K562 (cell line): ENCODE measurements at regions not wholly inside any gene's neighbourhood (a gene's known extent, or its start where the extent isn't known, plus 50 kb on each side); places are given as distances from the start of the nearest gene placed in this dataset.

Source experiments
- CBFA2T3 ChIP-seq: fragments of 450-650 bp; IDR thresholded peaks from 2 replicates; pipeline ENCODE4 v1.6.1; 2017
- GABPB2 ChIP-seq: fragments of 250-450 bp; sonication (Bioruptor Pico); conservative IDR thresholded peaks from 2 replicates; pipeline ENCODE4 v1.5.1; 2021; ENCODE audit warnings: mild to moderate bottlenecking
- KLF16 ChIP-seq: IDR thresholded peaks from 2 replicates; pipeline ENCODE4 v1.6.1; 2016; ENCODE audit warnings: antibody characterized with exemption
- MYC ChIP-seq, 2 experiments: fragments of 250-450 bp in 1 of 2; sonication (Bioruptor Pico) in 1 of 2; IDR thresholded peaks; 2 replicates each; pipeline versions ENCODE4 v1.5.1 to v1.6.1; 2012 to 2021; ENCODE audit warnings: low read depth in 2 of 2, borderline replicate concordance in 1 of 2, improper control_type of control experiment in 1 of 2, low read length in 1 of 2, mild to moderate bottlenecking in 1 of 2, moderate library complexity in 1 of 2
- MYNN ChIP-seq, 2 experiments: sonication (generic); formaldehyde crosslinking in 1 of 2; IDR thresholded peaks; 2 replicates each; pipeline versions ENCODE4 v1.5.0 to v1.6.1; 2016 to 2020; ENCODE audit warnings: antibody characterized with exemption in 1 of 2, missing genetic modification reagents in 1 of 2
- NBN ChIP-seq: fragments of 450-650 bp; IDR thresholded peaks from 2 replicates; pipeline ENCODE4 v1.6.1; 2016; ENCODE audit warnings: low read depth, mild to moderate bottlenecking
- NRF1 ChIP-seq, 2 experiments: fragments of 450-650 bp; IDR thresholded peaks in 1 of 2; conservative IDR thresholded peaks in 1 of 2; 2 replicates each; pipeline ENCODE4 v1.6.1; 2014; ENCODE audit warnings: mild to moderate bottlenecking in 2 of 2
- RCOR1 ChIP-seq, 2 experiments: IDR thresholded peaks; 2 replicates each; pipeline ENCODE4 v1.6.1; 2012; ENCODE audit warnings: low read depth in 2 of 2, low read length in 2 of 2, borderline replicate concordance in 1 of 2, improper control_type of control experiment in 1 of 2
- SMARCB1 ChIP-seq: IDR thresholded peaks from 2 replicates; pipeline ENCODE4 v1.6.1; 2011; ENCODE audit warnings: improper control_type of control experiment, low read depth; ENCODE audit not compliant: insufficient read length
- SMC3 ChIP-seq: conservative IDR thresholded peaks from 2 replicates; pipeline ENCODE4 v1.6.1; 2011; ENCODE audit warnings: low read depth, low read length, improper control_type of control experiment; ENCODE audit not compliant: insufficient read depth
- ZBTB7A ChIP-seq: IDR thresholded peaks from 2 replicates; pipeline ENCODE4 v1.6.1; 2011; ENCODE audit warnings: low read depth, mild to moderate bottlenecking, low read length, moderate library complexity, borderline replicate concordance; ENCODE audit not compliant: control insufficient read depth
- ZNF23 ChIP-seq: fragments of 250-450 bp; sonication (Bioruptor Pico); IDR thresholded peaks from 2 replicates; pipeline ENCODE4 v1.4.0; 2020; ENCODE audit warnings: mild to moderate bottlenecking
- ZNF561 ChIP-seq: fragments of 450-650 bp; formaldehyde crosslinking; conservative IDR thresholded peaks from 2 replicates; pipeline ENCODE4 v1.4.0; 2020; ENCODE audit warnings: mild to moderate bottlenecking, moderate library complexity
- ZNF77 ChIP-seq: fragments of 250-450 bp; sonication (Bioruptor Pico); IDR thresholded peaks from 2 replicates; pipeline ENCODE4 v1.5.0; 2020
- TF ChIP-seq, protein P1 (sequence below): sonication (generic); formaldehyde crosslinking; IDR thresholded peaks from 2 replicates; pipeline ENCODE4 v1.8.0; 2022; ENCODE audit warnings: mild to moderate bottlenecking, missing genetic modification reagents
- TF ChIP-seq, protein P2 (sequence below): IDR thresholded peaks from 2 replicates; pipeline ENCODE4 v1.6.1; 2011; ENCODE audit warnings: borderline replicate concordance, low read depth, mild to moderate bottlenecking, moderate library complexity, low read length; ENCODE audit not compliant: insufficient read depth, poor library complexity, severe bottlenecking
- TF ChIP-seq, protein P3 (sequence below): IDR thresholded peaks from 2 replicates; pipeline ENCODE4 v1.6.1; 2011; ENCODE audit not compliant: insufficient read length; ENCODE audit errors: extremely low read depth
- TF ChIP-seq, protein P4 (sequence below): fragments of 450-650 bp; IDR thresholded peaks from 2 replicates; pipeline ENCODE4 v1.7.0; 2016; ENCODE audit warnings: borderline replicate concordance
- TF ChIP-seq, protein P5 (sequence below): sonication (generic); formaldehyde crosslinking; IDR thresholded peaks from 2 replicates; pipeline ENCODE4 v1.9.0; 2022; ENCODE audit warnings: mild to moderate bottlenecking, missing genetic modification reagents

DNA sequence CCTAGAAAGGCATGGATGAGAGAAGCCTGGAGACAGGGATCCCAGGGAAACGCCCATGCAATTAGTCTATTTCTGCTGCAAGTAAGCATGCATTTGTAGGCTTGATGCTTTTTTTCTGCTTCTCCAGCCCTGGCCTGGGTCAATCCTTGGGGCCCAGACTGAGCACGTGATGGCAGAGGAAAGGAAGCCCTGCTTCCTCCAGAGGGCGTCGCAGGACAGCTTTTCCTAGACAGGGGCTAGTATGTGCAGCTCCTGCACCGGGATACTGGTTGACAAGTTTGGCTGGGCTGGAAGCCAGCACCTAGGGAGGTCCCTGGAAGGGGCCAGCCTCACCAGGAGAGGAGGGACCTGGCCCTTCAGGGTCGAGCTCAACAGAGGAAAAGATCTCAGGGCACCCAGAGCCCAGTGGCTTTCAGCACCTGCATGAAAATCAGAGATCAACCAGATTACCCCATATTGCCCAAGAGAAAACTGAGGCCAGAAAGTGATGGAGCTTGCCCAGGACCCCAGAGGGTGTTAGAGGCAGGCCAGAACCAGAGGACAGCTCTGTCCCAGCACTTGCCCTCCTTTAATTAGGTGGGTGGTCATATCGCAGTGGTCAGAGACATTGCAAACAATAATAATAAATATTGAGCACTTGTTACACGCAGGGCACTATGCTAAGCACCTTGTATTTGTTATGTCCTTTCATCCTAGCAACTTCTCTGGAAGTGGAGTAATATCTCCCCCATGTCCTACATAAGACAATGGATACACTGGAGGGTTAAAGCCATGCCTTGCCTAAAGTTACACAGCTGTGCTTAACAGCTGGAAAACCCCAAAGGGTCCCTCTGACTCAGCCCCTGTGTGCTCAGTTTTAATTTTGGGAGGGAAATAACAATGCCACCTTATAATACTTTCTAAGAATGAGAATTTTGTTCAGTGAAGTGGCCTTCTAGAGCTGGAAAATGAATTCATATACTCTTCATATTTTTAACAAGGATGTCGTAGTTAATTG lies 67.1 kb downstream of the KLF4 start (continued):
- peak; percentile 65 for TF ChIP-seq MYC (IDR thresholded peaks at IDR 0.05; ENCODE audit: low read depth, low read length)
- no peak for TF ChIP-seq MYC (CRISPR knock-in tag; IDR thresholded peaks at IDR 0.05; ENCODE audit: borderline replicate concordance, low read depth)
- TF ChIP-seq MYNN (IDR thresholded peaks at IDR 0.05), result no peak
- no peak for TF ChIP-seq MYNN (CRISPR knock-in tag; IDR thresholded peaks at IDR 0.05)
- TF ChIP-seq ZNF561, result no peak
- TF ChIP-seq RCOR1 (IDR thresholded peaks at IDR 0.05; ENCODE audit: borderline replicate concordance in 1 of 2, low read depth in 2 of 2, low read length in 2 of 2), result 0 out of 4 replicates have a peak, but pooled peaks of 1 of the 2 experiments have one; percentile 25
- TF ChIP-seq, protein P1, sequence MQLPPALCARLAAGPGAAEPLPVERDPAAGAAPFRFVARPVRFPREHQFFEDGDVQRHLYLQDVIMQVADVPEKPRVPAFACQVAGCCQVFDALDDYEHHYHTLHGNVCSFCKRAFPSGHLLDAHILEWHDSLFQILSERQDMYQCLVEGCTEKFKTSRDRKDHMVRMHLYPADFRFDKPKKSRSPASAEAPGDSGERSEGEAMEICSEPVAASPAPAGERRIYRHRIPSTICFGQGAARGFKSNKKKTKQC (CRISPR knock-in tag), result no peak
- no peak for TF ChIP-seq ZBTB7A
- TF ChIP-seq NRF1 (conservative IDR thresholded peaks at IDR 0.05 in 1 of 2, IDR thresholded peaks at IDR 0.05 in 1 of 2), result no peak
- TF ChIP-seq CBFA2T3, result no peak
- TF ChIP-seq SMARCB1, result no peak
- TF ChIP-seq ZNF77, result no peak
- no peak for TF ChIP-seq NBN
- TF ChIP-seq, protein P2, sequence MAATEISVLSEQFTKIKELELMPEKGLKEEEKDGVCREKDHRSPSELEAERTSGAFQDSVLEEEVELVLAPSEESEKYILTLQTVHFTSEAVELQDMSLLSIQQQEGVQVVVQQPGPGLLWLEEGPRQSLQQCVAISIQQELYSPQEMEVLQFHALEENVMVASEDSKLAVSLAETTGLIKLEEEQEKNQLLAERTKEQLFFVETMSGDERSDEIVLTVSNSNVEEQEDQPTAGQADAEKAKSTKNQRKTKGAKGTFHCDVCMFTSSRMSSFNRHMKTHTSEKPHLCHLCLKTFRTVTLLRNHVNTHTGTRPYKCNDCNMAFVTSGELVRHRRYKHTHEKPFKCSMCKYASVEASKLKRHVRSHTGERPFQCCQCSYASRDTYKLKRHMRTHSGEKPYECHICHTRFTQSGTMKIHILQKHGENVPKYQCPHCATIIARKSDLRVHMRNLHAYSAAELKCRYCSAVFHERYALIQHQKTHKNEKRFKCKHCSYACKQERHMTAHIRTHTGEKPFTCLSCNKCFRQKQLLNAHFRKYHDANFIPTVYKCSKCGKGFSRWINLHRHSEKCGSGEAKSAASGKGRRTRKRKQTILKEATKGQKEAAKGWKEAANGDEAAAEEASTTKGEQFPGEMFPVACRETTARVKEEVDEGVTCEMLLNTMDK, result peak; percentile 4
- TF ChIP-seq, protein P3, sequence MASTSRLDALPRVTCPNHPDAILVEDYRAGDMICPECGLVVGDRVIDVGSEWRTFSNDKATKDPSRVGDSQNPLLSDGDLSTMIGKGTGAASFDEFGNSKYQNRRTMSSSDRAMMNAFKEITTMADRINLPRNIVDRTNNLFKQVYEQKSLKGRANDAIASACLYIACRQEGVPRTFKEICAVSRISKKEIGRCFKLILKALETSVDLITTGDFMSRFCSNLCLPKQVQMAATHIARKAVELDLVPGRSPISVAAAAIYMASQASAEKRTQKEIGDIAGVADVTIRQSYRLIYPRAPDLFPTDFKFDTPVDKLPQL, result no peak
- TF ChIP-seq, protein P4, sequence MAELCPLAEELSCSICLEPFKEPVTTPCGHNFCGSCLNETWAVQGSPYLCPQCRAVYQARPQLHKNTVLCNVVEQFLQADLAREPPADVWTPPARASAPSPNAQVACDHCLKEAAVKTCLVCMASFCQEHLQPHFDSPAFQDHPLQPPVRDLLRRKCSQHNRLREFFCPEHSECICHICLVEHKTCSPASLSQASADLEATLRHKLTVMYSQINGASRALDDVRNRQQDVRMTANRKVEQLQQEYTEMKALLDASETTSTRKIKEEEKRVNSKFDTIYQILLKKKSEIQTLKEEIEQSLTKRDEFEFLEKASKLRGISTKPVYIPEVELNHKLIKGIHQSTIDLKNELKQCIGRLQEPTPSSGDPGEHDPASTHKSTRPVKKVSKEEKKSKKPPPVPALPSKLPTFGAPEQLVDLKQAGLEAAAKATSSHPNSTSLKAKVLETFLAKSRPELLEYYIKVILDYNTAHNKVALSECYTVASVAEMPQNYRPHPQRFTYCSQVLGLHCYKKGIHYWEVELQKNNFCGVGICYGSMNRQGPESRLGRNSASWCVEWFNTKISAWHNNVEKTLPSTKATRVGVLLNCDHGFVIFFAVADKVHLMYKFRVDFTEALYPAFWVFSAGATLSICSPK, result no peak
- TF ChIP-seq, protein P5, sequence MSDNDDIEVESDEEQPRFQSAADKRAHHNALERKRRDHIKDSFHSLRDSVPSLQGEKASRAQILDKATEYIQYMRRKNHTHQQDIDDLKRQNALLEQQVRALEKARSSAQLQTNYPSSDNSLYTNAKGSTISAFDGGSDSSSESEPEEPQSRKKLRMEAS (CRISPR knock-in tag), result no peak
- TF ChIP-seq GABPB2 (CRISPR knock-in tag), result no peak
- TF ChIP-seq ZNF23, result no peak
- TF ChIP-seq SMC3, result peak; percentile 88
- TF ChIP-seq KLF16, result no peak
